B cell (primary cell): ENCODE measurements at regions not wholly inside any gene's neighbourhood (a gene's known extent, or its start where the extent isn't known, plus 50 kb on each side); places are given as distances from the start of the nearest gene placed in this dataset.
"Not testable (repeated sequence)": the region's sequence is repeated elsewhere in the genome, so short reads cannot be mapped to it uniquely, and the experiment has no call there.

Source experiments
- ATAC-seq: fragments of 200-7000 bp; cut with Tn5 transposase; one replicate; pipeline ENCODE4 v1.10.0; 2021; ENCODE audit warnings: low read depth, mild to moderate bottlenecking, moderate number of reproducible peaks, moderate library complexity
- CTCF ChIA-PET: fragments of 350-600 bp; sonication (Branson Sonifier 250); formaldehyde crosslinking; loops from one replicate; lab custom pipeline; 2021; ENCODE audit warnings: antibody characterized with exemption, inconsistent platforms; lab: Charles Lee
- POLR2A ChIA-PET: fragments of 350-600 bp; sonication (Branson Sonifier 250); formaldehyde crosslinking; loops from one replicate; lab custom pipeline; 2021; ENCODE audit warnings: antibody characterized with exemption; lab: Charles Lee
- DNase-seq: peaks from one replicate; pipeline ENCODE4 v3.0.0; 2013
- H2AFZ ChIP-seq: 2 replicates; pipeline ENCODE4 v1.6.1; 2012; ENCODE audit warnings: mild to moderate bottlenecking, low read depth, low read length; ENCODE audit not compliant: insufficient read depth, poor library complexity, severe bottlenecking
- H3K27ac ChIP-seq, 2 donors: 1 replicate in 1 of 2; 2 replicates in 1 of 2; pipeline ENCODE4 v1.5.1; 2012 to 2013; ENCODE audit warnings: low read length in 2 of 2, mild to moderate bottlenecking in 2 of 2, moderate library complexity in 1 of 2
- H3K27me3 ChIP-seq, 4 experiments: fragments of 200-600 bp in 1 of 4; sonication (generic) in 1 of 4; replicated peaks in 1 of 4; 1 replicate in 2 of 4; 2 replicates in 2 of 4; pipeline versions ENCODE4 v1.6.1 to v1.7.0; 2013 to 2016; ENCODE audit warnings: low read length in 3 of 4, mild to moderate bottlenecking in 2 of 4, mixed read lengths in 1 of 4, moderate library complexity in 1 of 4; ENCODE audit not compliant: insufficient read depth in 4 of 4, control insufficient read depth in 3 of 4; ENCODE audit errors: control extremely low read depth in 1 of 4
- H3K36me3 ChIP-seq, 2 experiments: replicated peaks in 1 of 2; 1 replicate in 1 of 2; 2 replicates in 1 of 2; pipeline versions ENCODE4 v1.6.1 to v1.7.1; 2013; ENCODE audit warnings: low read length in 1 of 2; ENCODE audit not compliant: insufficient read depth in 2 of 2, control insufficient read depth in 1 of 2; ENCODE audit errors: control extremely low read depth in 1 of 2, extremely low read depth in 1 of 2
- H3K4me1 ChIP-seq, 2 donors: fragments of 200-600 bp in 1 of 2; sonication (generic) in 1 of 2; 1 replicate in 1 of 2; 2 replicates in 1 of 2; pipeline versions ENCODE4 v1.5.1 to v1.6.1; 2013 to 2017; ENCODE audit warnings: low read length in 2 of 2; ENCODE audit not compliant: control insufficient read depth in 2 of 2, insufficient read depth in 2 of 2
- H3K4me2 ChIP-seq: replicated peaks from 2 replicates; pipeline ENCODE3; 2012; ENCODE audit warnings: mild to moderate bottlenecking, low read depth, low read length; ENCODE audit not compliant: poor library complexity, severe bottlenecking
- H3K4me3 ChIP-seq, 5 experiments: fragments of 200-600 bp in 1 of 5; sonication (generic) in 1 of 5; 1 replicate in 3 of 5; 2 replicates in 2 of 5; pipeline versions ENCODE4 v1.5.1 to v1.7.0; 2011 to 2016; ENCODE audit warnings: low read length in 4 of 5, mild to moderate bottlenecking in 4 of 5, low read depth in 2 of 5, control low read depth in 1 of 5, moderate library complexity in 1 of 5; ENCODE audit not compliant: insufficient read depth in 1 of 5; ENCODE audit errors: control extremely low read depth in 1 of 5, extremely low read depth in 1 of 5
- H3K79me2 ChIP-seq: fragments of 200-600 bp; sonication (generic); one replicate; pipeline ENCODE4 v1.6.0; 2016; ENCODE audit warnings: low read length; ENCODE audit not compliant: control insufficient read depth, insufficient read depth
- H3K9ac ChIP-seq: fragments of 200-600 bp; sonication (generic); 2 replicates; pipeline ENCODE4 v1.6.1; 2017; ENCODE audit warnings: mild to moderate bottlenecking, low read length, moderate library complexity
- H3K9me3 ChIP-seq, 3 donors: one replicate each; pipeline versions ENCODE4 v1.6.1 to v1.7.1; 2013; ENCODE audit warnings: low read length in 2 of 3; ENCODE audit not compliant: control insufficient read depth in 2 of 3, insufficient read depth in 1 of 3; ENCODE audit errors: control extremely low read depth in 1 of 3
- H4K20me1 ChIP-seq: 2 replicates; pipeline ENCODE4 v1.6.0; 2012; ENCODE audit warnings: mild to moderate bottlenecking, low read length; ENCODE audit not compliant: insufficient read depth, control insufficient read depth, poor library complexity, severe bottlenecking
- H3K27ac Mint-ChIP-seq: one replicate; pipeline ENCODE4 v1.8.0; 2021; ENCODE audit warnings: mixed read lengths
- H3K27me3 Mint-ChIP-seq: one replicate; pipeline ENCODE4 v1.8.0; 2021; ENCODE audit warnings: mixed read lengths
- H3K4me1 Mint-ChIP-seq: one replicate; pipeline ENCODE4 v1.8.0; 2021; ENCODE audit warnings: mixed read lengths
- H3K4me3 Mint-ChIP-seq: one replicate; pipeline ENCODE4 v1.8.0; 2021; ENCODE audit warnings: mixed read lengths
- H3K9me3 Mint-ChIP-seq: one replicate; pipeline ENCODE4 v1.8.0; 2022; ENCODE audit warnings: mixed read lengths; ENCODE audit not compliant: insufficient read depth
- WGBS: methylation state at CpG from one replicate; pipeline ENCODE4 v1.1.5; 2013; ENCODE audit warnings: missing lambda C conversion rate; ENCODE audit not compliant: insufficient coverage; 5-methylcytosine and 5-hydroxymethylcytosine counted together
- intact Hi-C: fragments of 100-400 bp; cut with micrococcal nuclease; formaldehyde crosslinking; loops from one replicate; pipeline ENCODE4 v1.10.0; 2022

- H3K36me3 ChIP-seq, H4K20me1 ChIP-seq, H3K27ac ChIP-seq, H3K4me1 ChIP-seq, H3K4me2 ChIP-seq, CTCF ChIA-PET, H3K9me3 Mint-ChIP-seq, H3K27ac Mint-ChIP-seq, H3K79me2 ChIP-seq, H3K9ac ChIP-seq, H3K4me3 Mint-ChIP-seq, ATAC-seq, H3K4me3 ChIP-seq, intact Hi-C loops, POLR2A ChIA-PET, H2AFZ ChIP-seq, DNase-seq, H3K4me1 Mint-ChIP-seq: not testable (repeated sequence)
- WGBS = no CpG with 5 or more reads among the region's 8 CpGs
- Histone ChIP-seq H3K27me3 (peaks cover 0 to 10% (median 0%) of the 10 kb centered on the region in 4 experiments), H3K9me3 (peaks cover 0 to 12% (median 2%) of the 10 kb centered on the region in 3 donors)
- peaks cover 18% of the 10 kb centered on the region for H3K27me3 Mint-ChIP-seq
Observed at GRCh38 chr12:131429221-131429620, 281.7 kb upstream of the SFSWAP start.

- H3K27ac Mint-ChIP-seq, intact Hi-C loops, H3K36me3 ChIP-seq, POLR2A ChIA-PET, H2AFZ ChIP-seq, H3K79me2 ChIP-seq, ATAC-seq, H3K4me2 ChIP-seq, H3K9me3 Mint-ChIP-seq, H3K27ac ChIP-seq, H3K4me1 Mint-ChIP-seq, H4K20me1 ChIP-seq, H3K4me1 ChIP-seq, H3K9ac ChIP-seq, H3K4me3 Mint-ChIP-seq, DNase-seq, CTCF ChIA-PET, H3K4me3 ChIP-seq: not testable (repeated sequence)
- 88% methylated on average over 7 of the region's 8 CpGs for WGBS
- peaks cover 23% of the 10 kb centered on the region for H3K27me3 Mint-ChIP-seq
- Histone ChIP-seq H3K9me3 (peaks cover 0 to 15% (median 2%) of the 10 kb centered on the region in 3 donors), H3K27me3 (peaks cover 0 to 14% (median under 1%) of the 10 kb centered on the region in 4 experiments)
Observed at GRCh38 chr12:131429697-131430096, 281.2 kb upstream of the SFSWAP start.
